GM21723 (cell line): ENCODE measurements at regions not wholly inside any gene's neighbourhood (a gene's known extent, or its start where the extent isn't known, plus 50 kb on each side); places are given as distances from the start of the nearest gene placed in this dataset.

Source experiments
- ATAC-seq: cut with Tn5 transposase; IDR thresholded peaks from one replicate; pipeline ENCODE4 v1.9.1; 2021; ENCODE audit warnings: mild to moderate bottlenecking, moderate library complexity; ENCODE audit not compliant: unreplicated experiment

DNA sequence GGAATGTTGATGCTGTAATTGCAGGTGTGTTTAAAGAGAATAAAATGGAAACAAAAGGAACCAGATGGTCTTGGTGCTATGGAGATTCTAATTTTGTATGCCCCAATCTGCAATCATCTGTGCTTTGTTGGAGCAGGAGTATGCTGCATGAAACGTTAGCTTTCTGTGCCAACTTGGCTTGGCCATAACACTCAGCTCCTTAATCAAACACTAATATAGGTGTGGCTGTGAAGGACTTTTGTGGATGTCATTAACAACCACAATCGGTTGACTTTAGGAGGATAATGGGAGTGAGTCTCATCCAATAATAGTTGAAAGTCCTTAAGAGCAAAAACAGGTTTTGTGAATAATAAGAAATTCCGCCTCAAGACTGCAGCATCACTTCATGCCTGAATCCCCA is 399.2 kb downstream of the NLGN4X start:
- no peak for ATAC-seq

- no peak for ATAC-seq
These were observed 399.6 kb downstream of the NLGN4X start for GRCh38 chrX:5829060-5829459.

DNA sequence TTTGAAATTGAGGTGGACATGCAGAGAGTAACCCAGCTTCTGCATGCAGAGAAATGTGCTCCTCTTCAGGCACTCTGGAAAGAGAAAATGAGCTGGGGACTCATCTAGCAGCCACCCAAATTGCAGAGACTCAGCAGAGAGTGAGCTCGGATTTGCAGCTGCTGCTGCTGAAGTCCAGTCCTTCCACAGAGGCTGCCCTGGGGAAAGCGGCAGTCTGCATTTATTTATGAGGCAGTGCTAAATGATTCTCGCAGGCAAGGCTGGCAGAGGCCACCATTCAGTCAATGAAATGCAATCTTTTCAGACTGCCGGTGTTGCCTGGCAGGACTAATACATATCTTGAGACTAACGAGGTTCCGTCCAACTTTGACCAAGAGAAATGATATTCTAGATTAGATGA is 404.8 kb downstream of the NLGN4X start:
- no peak for ATAC-seq

GRCh38 chrX:5810636-5811035 is 418.0 kb downstream of the NLGN4X start:
- no peak for ATAC-seq

GRCh38 chrX:5807181-5807580 is 421.5 kb downstream of the NLGN4X start:
- ATAC-seq: no peak

GRCh38 chrX:5802391-5802790 is 426.3 kb downstream of the NLGN4X start:
- no peak for ATAC-seq

DNA sequence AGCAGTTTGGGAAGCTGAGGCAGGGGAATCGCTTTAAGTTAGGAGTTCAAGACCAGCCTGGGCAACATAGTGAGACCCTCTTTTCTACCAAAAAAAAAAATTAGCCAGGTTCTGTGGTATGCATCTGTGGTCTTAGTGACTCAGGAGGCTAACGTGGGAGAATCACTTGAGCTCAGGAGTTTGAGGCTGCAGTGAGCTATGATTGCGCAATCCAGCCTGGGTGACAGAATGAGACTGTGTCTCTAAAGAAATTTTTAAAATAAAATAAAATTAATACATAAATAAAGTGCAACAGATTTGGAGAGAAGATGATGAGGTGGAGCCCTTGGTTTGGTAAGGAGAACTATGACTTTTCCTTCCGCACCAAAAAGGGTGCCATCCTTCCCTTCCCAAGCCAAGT is 436.9 kb downstream of the NLGN4X start:
- ATAC-seq: no peak

DNA sequence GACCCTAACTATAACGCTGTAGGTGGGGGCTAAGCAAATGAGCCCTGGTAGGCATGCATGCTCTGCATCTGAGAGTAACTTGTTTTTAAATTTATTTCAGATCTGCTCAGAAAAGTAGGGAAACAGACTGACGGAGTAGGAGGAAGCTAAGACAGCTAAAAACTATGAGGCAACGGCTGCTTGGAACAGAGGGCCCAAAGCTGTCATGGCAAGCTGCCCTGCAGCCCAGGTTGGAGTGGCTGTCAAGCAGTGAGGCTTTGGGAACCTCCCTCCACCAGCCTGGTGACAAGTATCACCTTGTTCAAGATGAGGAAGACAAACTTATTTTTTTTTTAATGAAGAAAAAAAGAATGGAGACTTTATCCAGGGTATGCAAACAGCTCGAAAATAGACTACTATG is 439.8 kb downstream of the NLGN4X start:
- ATAC-seq: no peak

- ATAC-seq: no peak
These were observed 447.8 kb downstream of the NLGN4X start for GRCh38 chrX:5780821-5781220.

- no peak for ATAC-seq
These were observed 452.7 kb downstream of the NLGN4X start for GRCh38 chrX:5775846-5776430.

DNA sequence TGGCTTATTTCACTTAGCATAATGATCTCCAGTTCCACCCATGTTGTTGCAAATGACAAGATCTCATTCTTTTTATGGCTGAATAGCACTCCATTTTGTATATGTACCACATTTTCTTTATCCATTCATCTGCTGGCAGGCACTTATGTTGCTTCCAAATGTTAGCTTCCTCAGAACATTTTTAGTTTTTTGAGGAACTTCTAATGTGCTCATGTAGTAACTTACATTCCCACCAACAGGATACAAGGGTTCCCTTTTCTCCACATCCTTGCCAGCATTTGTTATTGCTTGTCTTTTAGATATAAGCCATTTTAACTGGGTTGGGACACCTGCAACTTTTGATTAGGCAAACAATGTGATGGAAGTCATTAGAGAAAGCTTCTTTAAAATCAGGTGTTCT is 454.2 kb downstream of the NLGN4X start:
- no peak for ATAC-seq

DNA sequence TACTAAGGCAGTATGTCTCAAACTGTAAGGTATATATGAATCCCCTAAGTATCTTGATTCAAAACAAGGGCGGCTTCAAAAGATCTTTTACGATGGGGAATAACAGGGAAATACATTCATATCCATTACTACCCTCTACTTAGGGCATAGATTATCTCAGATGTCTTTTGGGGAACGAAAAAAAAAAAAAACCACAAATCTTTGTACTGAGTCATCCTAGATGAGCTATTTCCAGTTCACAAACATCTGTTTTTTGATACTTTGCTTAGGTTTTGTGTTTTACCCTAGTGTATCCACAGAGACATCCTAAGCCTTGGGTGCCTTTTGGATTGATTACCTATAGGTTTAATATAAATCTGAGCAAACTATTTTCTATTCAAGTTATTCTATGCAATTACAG is 457.2 kb downstream of the NLGN4X start:
- ATAC-seq: no peak

DNA sequence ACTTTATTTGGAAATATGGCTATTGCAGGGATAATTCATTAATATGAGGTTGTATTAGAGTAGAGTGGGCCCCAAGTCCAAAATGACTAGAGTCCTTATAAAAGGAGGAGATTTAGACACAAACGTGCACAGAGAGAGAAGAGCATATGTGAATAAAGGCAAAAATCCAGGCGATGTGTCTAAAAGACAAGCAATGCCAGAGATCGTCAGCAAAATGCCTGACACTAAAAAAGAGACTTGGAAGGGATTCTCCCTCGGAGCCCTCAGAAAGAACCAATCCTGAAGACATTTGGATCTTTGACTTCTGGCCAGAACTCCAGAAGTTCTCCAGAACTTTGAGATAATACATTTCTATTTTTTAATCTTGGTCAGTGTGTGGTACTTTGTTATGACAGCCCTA is 472.1 kb downstream of the NLGN4X start:
- ATAC-seq: no peak

GRCh38 chrX:5753291-5753690 is 475.4 kb downstream of the NLGN4X start:
- ATAC-seq: no peak

GRCh38 chrX:5752831-5753230 is 475.8 kb downstream of the NLGN4X start:
- ATAC-seq: no peak

DNA sequence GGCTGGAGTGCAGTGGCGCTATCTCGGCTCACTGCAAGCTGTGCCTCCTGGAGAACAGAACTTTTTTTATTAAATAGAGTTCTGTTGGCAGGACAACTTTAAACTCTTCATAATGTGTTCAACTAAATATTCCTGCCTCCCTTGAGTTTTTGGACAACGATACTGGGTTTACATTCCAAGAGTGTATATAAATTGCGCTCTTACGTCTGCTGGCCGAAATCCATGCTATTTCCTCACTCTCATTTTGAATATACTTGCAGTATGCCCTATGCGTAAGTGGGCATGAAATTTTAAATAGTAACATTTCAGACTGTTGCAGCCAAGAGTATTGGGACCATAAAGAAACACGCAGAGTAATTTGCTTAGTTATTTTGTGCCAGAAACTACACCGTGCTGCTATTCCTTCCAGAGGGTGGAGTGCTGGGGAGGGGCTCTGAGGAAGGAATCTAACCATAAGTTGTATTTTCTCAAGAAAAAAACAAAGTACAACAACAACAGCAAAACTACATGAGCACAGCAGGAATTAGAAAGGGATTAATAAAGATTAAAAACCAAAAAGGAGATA is 480.0 kb downstream of the NLGN4X start:
- no peak for ATAC-seq

DNA sequence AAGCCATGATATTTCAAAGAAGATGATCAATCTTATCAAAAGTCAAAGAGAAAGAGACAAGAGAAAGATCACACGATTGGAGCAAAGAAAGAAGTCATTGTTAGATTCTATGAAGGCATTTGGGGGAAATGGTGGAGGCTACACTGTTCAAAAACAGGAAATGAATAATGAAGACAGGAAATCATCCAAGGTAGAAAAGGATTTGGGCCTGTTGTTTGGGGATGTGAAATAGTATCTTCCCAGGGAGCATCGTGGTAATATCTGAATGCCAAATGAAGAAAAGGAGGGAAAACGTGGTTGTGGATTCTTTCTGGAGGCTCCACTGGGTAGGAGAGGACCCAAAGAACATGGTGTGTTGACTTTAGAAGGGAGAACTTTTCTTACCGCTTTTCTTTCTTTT is 482.4 kb downstream of the NLGN4X start:
- ATAC-seq: no peak

- no peak for ATAC-seq
These were observed 495.2 kb downstream of the NLGN4X start for GRCh38 chrX:5733501-5733900.

GRCh38 chrX:5730556-5730955 is 498.1 kb downstream of the NLGN4X start:
- ATAC-seq: no peak

DNA sequence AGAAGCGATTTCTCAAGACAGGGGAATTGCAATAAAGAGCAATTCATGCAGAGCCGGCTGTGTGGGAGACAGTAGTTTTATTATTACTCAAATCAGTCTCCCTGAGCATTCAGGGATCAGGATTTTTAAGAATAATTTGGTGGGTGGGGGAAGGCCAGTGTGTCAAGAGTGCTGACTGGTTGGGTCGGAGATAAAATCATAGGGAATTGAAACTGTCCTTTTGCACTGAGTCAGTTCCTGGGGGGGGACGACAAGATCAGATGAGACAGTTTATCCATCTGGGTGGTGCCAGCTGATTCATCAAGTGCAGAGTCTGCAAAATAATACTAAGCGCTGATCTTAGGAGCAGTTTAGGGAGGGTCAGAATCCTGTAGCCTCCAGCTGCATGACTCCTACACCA is 502.4 kb downstream of the NLGN4X start:
- ATAC-seq: no peak

DNA sequence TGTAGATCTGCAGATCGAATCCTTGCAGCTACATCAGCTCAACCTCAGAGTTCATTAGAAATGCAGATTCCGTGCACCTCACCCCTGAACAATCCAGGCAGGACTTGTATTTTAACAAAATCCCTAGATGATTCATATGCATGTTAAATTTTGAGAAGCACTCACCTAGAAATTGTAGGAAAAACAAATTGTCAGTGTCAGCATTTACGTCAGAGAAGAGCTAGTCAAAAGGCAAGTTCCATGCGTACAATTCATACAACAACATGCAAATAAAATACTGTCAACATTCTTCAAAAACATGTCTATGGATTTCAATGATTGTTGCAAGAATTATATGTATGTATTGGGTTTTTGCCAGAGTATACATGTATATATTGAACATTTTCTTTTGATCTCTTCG is 504.5 kb downstream of the NLGN4X start:
- ATAC-seq: no peak

DNA sequence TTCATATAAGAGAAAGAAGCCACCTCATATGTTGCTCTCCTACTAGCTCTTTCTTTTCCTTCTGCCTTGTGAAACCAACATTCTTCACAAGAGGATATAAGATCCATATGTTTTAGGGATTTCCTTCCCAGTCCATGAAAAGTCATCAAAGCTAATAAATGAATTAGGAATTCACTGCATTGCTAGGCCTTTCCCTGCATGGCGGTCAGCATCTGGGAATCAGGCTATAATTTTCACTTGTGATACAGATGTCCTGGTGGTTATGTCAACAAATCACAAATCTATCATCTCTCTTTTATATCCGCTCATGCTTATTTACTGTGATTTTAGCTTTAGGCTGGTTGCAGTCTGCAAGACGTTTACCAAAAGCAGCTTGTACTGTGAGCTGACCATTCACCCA is 510.0 kb downstream of the NLGN4X start:
- ATAC-seq: no peak

- ATAC-seq: no peak
These were observed 512.0 kb downstream of the NLGN4X start for GRCh38 chrX:5716666-5717065.
